DMS153 treated with DMSO at 0.1 percent for 48 hours (cell line): ENCODE measurements at regions not wholly inside any gene's neighbourhood (a gene's known extent, or its start where the extent isn't known, plus 50 kb on each side); places are given as distances from the start of the nearest gene placed in this dataset.
"Not testable (repeated sequence)": the region's sequence is repeated elsewhere in the genome, so short reads cannot be mapped to it uniquely, and the experiment has no call there.

Source experiments
- DNase-seq: peaks from one replicate; lab custom pipeline; 2025; ENCODE audit not compliant: unreplicated experiment; lab: John Stamatoyannopoulos, UW

GRCh38 chr10:56109454-56109853 lies 251.6 kb downstream of the ZWINT start:
- DNase-seq, result no peak

GRCh38 chr10:56104923-56105322 lies 256.1 kb downstream of the ZWINT start:
- no peak for DNase-seq

GRCh38 chr10:56104487-56104886 lies 256.6 kb downstream of the ZWINT start:
- no peak for DNase-seq

GRCh38 chr10:56096226-56096517 lies 264.9 kb downstream of the ZWINT start:
- DNase-seq, result no peak

GRCh38 chr10:56095506-56096225 lies 265.4 kb downstream of the ZWINT start:
- DNase-seq, result no peak

- DNase-seq, result not testable (repeated sequence)
Measured at GRCh38 chr10:56093645-56094044, 267.4 kb downstream of the ZWINT start.

GRCh38 chr10:56091872-56092271 lies 269.2 kb downstream of the ZWINT start:
- no peak for DNase-seq

GRCh38 chr10:56090914-56091540 lies 270.0 kb downstream of the ZWINT start:
- no peak for DNase-seq

GRCh38 chr10:56085406-56086122 lies 275.5 kb downstream of the ZWINT start:
- DNase-seq, result no peak

- DNase-seq, result no peak
Measured at GRCh38 chr10:56082169-56082568, 278.9 kb downstream of the ZWINT start.

- DNase-seq, result no peak
Measured at GRCh38 chr10:56068473-56069263, 292.4 kb downstream of the ZWINT start.

GRCh38 chr10:56068040-56068439 lies 293.0 kb downstream of the ZWINT start:
- DNase-seq, result no peak

- no peak for DNase-seq
Measured at GRCh38 chr10:56063642-56064041, 297.4 kb downstream of the ZWINT start.

GRCh38 chr10:56057860-56058259 lies 303.2 kb downstream of the ZWINT start:
- no peak for DNase-seq

- DNase-seq, result no peak
Measured at GRCh38 chr10:56035489-56035888, 325.6 kb downstream of the ZWINT start.

- DNase-seq, result no peak
Measured at GRCh38 chr10:56028298-56029132, 332.5 kb downstream of the ZWINT start.

- DNase-seq, result no peak
Measured at GRCh38 chr10:56012101-56012500, 349.0 kb downstream of the ZWINT start.

GRCh38 chr10:56003555-56003954 lies 357.5 kb downstream of the ZWINT start:
- no peak for DNase-seq

- DNase-seq, result no peak
Measured at GRCh38 chr10:55989188-55989587, 371.9 kb downstream of the ZWINT start.

- no peak for DNase-seq
Measured at GRCh38 chr10:55979203-55979602, 381.9 kb downstream of the ZWINT start.

- DNase-seq, result no peak
Measured at GRCh38 chr10:55966101-55966500, 395.0 kb downstream of the ZWINT start.
